ENCODE measurements at regions not wholly inside any gene's neighbourhood (a gene's known extent, or its start where the extent isn't known, plus 50 kb on each side); places are given as distances from the start of the nearest gene placed in this dataset.

GRCh38 chr7:120014925-120015465 is 258.0 kb upstream of the KCND2 start:
- no peak overlapping the region for H3K27ac ChIP-seq
- H3K27me3 ChIP-seq, result no peaks in the 10 kb centered on the region
- TF ChIP-seq, protein P1, sequence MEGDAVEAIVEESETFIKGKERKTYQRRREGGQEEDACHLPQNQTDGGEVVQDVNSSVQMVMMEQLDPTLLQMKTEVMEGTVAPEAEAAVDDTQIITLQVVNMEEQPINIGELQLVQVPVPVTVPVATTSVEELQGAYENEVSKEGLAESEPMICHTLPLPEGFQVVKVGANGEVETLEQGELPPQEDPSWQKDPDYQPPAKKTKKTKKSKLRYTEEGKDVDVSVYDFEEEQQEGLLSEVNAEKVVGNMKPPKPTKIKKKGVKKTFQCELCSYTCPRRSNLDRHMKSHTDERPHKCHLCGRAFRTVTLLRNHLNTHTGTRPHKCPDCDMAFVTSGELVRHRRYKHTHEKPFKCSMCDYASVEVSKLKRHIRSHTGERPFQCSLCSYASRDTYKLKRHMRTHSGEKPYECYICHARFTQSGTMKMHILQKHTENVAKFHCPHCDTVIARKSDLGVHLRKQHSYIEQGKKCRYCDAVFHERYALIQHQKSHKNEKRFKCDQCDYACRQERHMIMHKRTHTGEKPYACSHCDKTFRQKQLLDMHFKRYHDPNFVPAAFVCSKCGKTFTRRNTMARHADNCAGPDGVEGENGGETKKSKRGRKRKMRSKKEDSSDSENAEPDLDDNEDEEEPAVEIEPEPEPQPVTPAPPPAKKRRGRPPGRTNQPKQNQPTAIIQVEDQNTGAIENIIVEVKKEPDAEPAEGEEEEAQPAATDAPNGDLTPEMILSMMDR (IDR thresholded peaks at IDR 0.05), result no peak
- TF ChIP-seq POLR2A (IDR thresholded peaks at IDR 0.05), result no peak
- DNase-seq, result no peak
- H3K9me3 ChIP-seq, result no peaks in the 10 kb centered on the region
- no peaks in the 10 kb centered on the region for H3K4me1 ChIP-seq
- no peaks in the 10 kb centered on the region for H3K36me3 ChIP-seq
- no peak overlapping the region for H3K4me3 ChIP-seq
- intact Hi-C loops (cut with DNase I; ENCODE audit: low total_unique reads), result no loop called here

GRCh38 chr7:120021085-120021484 is 251.9 kb upstream of the KCND2 start:
- no peaks in the 10 kb centered on the region for H3K4me1 ChIP-seq
- TF ChIP-seq, protein P1 (IDR thresholded peaks at IDR 0.05), result no peak
- no peak for TF ChIP-seq POLR2A (IDR thresholded peaks at IDR 0.05)
- no peak for DNase-seq
- H3K9me3 ChIP-seq, result no peaks in the 10 kb centered on the region
- H3K4me3 ChIP-seq, result no peak overlapping the region
- intact Hi-C loops (cut with DNase I; ENCODE audit: low total_unique reads), result no loop called here
- H3K36me3 ChIP-seq, result no peaks in the 10 kb centered on the region
- H3K27ac ChIP-seq, result no peak overlapping the region
- no peaks in the 10 kb centered on the region for H3K27me3 ChIP-seq

GRCh38 chr7:120023494-120024167 is 249.3 kb upstream of the KCND2 start:
- H3K4me3 ChIP-seq, result no peak overlapping the region
- no peaks in the 10 kb centered on the region for H3K36me3 ChIP-seq
- TF ChIP-seq POLR2A (IDR thresholded peaks at IDR 0.05), result no peak
- TF ChIP-seq, protein P1 (IDR thresholded peaks at IDR 0.05), result no peak
- intact Hi-C loops (cut with DNase I; ENCODE audit: low total_unique reads), result no loop called here
- no peaks in the 10 kb centered on the region for H3K27me3 ChIP-seq
- DNase-seq, result no peak
- H3K9me3 ChIP-seq, result no peaks in the 10 kb centered on the region
- H3K4me1 ChIP-seq, result no peaks in the 10 kb centered on the region
- H3K27ac ChIP-seq, result no peak overlapping the region

- no peaks in the 10 kb centered on the region for H3K9me3 ChIP-seq
- DNase-seq, result no peak
- intact Hi-C loops (cut with DNase I; ENCODE audit: low total_unique reads), result no loop called here
Observed at GRCh38 chr7:120028636-120029035, 244.3 kb upstream of the KCND2 start.

GRCh38 chr7:120030876-120031275 is 242.1 kb upstream of the KCND2 start:
- no peak for TF ChIP-seq POLR2A (IDR thresholded peaks at IDR 0.05)
- TF ChIP-seq, protein P1 (IDR thresholded peaks at IDR 0.05), result no peak
- Histone ChIP-seq H3K36me3 (no peaks in the 10 kb centered on the region), H3K27ac (no peak overlapping the region), H3K4me1 (no peaks in the 10 kb centered on the region), H3K4me3 (no peak overlapping the region), H3K9me3 (no peaks in the 10 kb centered on the region), H3K27me3 (no peaks in the 10 kb centered on the region)
- intact Hi-C loops (cut with DNase I; ENCODE audit: low total_unique reads), result no loop called here
- no peak for DNase-seq

More at GRCh38 chr7:120028636-120029035, 244.3 kb upstream of the KCND2 start:
- no peaks in the 10 kb centered on the region for H3K27me3 ChIP-seq
- H3K27ac ChIP-seq, result no peak overlapping the region
- no peak for TF ChIP-seq POLR2A (IDR thresholded peaks at IDR 0.05)
- TF ChIP-seq, protein P1 (IDR thresholded peaks at IDR 0.05), result no peak
- no peaks in the 10 kb centered on the region for H3K36me3 ChIP-seq
- H3K4me3 ChIP-seq, result no peak overlapping the region
- H3K4me1 ChIP-seq, result no peaks in the 10 kb centered on the region
